C4-2B (cell line): ENCODE measurements at regions not wholly inside any gene's neighbourhood (a gene's known extent, or its start where the extent isn't known, plus 50 kb on each side); places are given as distances from the start of the nearest gene placed in this dataset.

Source experiments
- CTCF ChIP-seq: fragments of 450-650 bp; conservative IDR thresholded peaks from 2 replicates; pipeline ENCODE4 v1.5.1; 2017; ENCODE audit warnings: mild to moderate bottlenecking
- ZFX ChIP-seq: fragments of 450-650 bp; IDR thresholded peaks from 2 replicates; pipeline ENCODE4 v1.6.1; 2017

- TF ChIP-seq CTCF = no peak
- no peak for TF ChIP-seq ZFX
These were observed 449.7 kb downstream of the TXNL1 start for GRCh38 chr18:56188529-56189275.
